ENCODE measurements at regions not wholly inside any gene's neighbourhood (a gene's known extent, or its start where the extent isn't known, plus 50 kb on each side); places are given as distances from the start of the nearest gene placed in this dataset.
"Not testable (repeated sequence)": the region's sequence is repeated elsewhere in the genome, so short reads cannot be mapped to it uniquely, and the experiment has no call there.

DNA sequence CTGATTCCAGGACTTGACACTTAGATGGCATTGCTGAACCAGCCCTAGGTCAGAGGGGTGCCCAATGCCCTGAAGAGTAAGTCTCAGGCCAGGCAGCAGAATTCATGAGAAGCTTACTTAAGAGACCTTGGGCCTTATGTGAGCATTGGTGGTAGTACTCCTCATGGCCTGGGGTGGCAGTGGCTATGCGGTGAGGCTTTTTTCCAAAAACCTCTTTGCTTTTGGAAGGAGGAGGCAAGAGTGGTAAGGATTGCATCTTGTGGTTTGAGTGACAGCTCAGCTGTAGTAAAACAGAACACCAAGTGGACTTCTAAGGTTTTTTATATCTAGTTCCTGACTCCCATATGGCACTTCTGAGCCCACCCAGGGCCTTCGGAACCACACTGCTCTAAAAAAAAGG, 459.0 kb upstream of the STEAP1 start:
- DNase-seq (ENCODE audit: low read depth) = peak; percentile 9
- TF ChIP-seq MYC (IDR thresholded peaks at IDR 0.05; ENCODE audit: low read depth, low read length) (no peak), POLR2A (IDR thresholded peaks at IDR 0.05; ENCODE audit: extremely low read depth, insufficient read length) (no peak)
- TF ChIP-seq, protein P1, sequence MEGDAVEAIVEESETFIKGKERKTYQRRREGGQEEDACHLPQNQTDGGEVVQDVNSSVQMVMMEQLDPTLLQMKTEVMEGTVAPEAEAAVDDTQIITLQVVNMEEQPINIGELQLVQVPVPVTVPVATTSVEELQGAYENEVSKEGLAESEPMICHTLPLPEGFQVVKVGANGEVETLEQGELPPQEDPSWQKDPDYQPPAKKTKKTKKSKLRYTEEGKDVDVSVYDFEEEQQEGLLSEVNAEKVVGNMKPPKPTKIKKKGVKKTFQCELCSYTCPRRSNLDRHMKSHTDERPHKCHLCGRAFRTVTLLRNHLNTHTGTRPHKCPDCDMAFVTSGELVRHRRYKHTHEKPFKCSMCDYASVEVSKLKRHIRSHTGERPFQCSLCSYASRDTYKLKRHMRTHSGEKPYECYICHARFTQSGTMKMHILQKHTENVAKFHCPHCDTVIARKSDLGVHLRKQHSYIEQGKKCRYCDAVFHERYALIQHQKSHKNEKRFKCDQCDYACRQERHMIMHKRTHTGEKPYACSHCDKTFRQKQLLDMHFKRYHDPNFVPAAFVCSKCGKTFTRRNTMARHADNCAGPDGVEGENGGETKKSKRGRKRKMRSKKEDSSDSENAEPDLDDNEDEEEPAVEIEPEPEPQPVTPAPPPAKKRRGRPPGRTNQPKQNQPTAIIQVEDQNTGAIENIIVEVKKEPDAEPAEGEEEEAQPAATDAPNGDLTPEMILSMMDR (IDR thresholded peaks at IDR 0.05; ENCODE audit: low read depth, low read length) = no peak
- TF ChIP-seq, protein P2, sequence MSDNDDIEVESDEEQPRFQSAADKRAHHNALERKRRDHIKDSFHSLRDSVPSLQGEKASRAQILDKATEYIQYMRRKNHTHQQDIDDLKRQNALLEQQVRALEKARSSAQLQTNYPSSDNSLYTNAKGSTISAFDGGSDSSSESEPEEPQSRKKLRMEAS (IDR thresholded peaks at IDR 0.05; ENCODE audit: low read depth, low read length) = no peak
- H3K4me3 ChIP-seq (ENCODE audit: low read depth, low read length) = no peak overlapping the region

- H3K4me3 ChIP-seq (ENCODE audit: low read depth, low read length) = no peak overlapping the region
- DNase-seq (ENCODE audit: low read depth) = no peak
- TF ChIP-seq, protein P2 (IDR thresholded peaks at IDR 0.05; ENCODE audit: low read depth, low read length) = no peak
Measured at GRCh38 chr7:89714131-89714530, 440.1 kb upstream of the STEAP1 start.

DNA sequence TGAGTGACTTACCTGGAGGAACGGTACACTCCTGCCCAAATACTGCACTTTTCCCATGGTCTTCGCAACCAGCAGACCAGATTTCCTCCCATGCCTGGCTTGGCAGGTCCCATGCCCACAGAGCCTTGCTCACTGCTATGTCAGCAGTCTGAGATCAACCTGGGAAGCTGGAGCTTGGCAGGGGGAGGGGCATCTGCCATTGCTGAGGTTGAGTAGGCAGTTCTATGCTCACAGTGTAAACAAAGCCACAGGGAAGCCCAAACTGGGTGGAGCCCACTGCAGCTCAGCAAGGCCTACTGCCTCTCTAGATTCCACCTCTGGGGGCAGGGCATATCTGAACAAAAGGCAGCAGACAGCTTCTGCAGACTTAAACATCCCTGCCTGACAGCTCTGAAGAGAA, 435.3 kb upstream of the STEAP1 start:
- DNase-seq (ENCODE audit: low read depth); H3K4me3 ChIP-seq (ENCODE audit: low read depth, low read length): not testable (repeated sequence)

GRCh38 chr7:89728481-89728880, 425.8 kb upstream of the STEAP1 start:
- H3K4me3 ChIP-seq (ENCODE audit: low read depth, low read length) = no peak overlapping the region
- TF ChIP-seq MYC (IDR thresholded peaks at IDR 0.05; ENCODE audit: low read depth, low read length) (no peak), POLR2A (IDR thresholded peaks at IDR 0.05; ENCODE audit: extremely low read depth, insufficient read length) (no peak)
- TF ChIP-seq, protein P1 (IDR thresholded peaks at IDR 0.05; ENCODE audit: low read depth, low read length) = no peak
- TF ChIP-seq, protein P2 (IDR thresholded peaks at IDR 0.05; ENCODE audit: low read depth, low read length) = no peak
- no peak for DNase-seq (ENCODE audit: low read depth)

DNA sequence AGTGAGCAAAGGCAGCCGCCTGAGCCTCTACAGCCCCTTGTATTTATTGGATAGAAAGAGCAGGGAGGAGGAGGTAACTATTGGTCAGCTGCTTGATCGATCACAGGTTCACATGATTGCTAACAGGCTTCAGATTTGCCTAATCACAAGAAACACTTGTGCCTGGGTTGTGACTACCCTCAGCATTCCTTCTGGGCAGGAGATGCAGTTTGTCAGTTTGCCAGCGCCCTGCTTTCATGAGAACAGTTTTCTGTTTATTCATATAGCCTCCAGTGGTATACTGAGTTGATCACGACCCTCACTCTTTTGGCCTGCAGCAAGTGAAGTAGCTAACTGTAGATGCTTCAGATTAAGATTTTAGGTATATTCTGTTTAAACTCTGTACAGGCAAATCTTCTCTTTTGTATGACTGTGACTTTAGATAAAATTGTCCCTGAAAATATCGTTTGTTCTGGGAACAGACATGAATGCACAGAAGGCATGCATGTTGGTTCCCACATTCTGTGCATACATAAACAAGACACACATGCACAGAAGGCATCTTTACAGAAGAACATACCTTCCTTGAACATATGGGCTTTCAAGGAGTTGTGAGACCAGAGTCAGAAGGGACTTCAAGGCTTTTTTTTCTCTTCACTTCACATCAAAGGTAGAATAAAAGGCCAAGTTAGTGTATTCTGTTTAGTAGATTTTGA, 422.4 kb upstream of the STEAP1 start:
- no peak overlapping the region for H3K4me3 ChIP-seq (ENCODE audit: low read depth, low read length)
- TF ChIP-seq, protein P1 (IDR thresholded peaks at IDR 0.05; ENCODE audit: low read depth, low read length) = no peak
- TF ChIP-seq MYC (IDR thresholded peaks at IDR 0.05; ENCODE audit: low read depth, low read length) (no peak), POLR2A (IDR thresholded peaks at IDR 0.05; ENCODE audit: extremely low read depth, insufficient read length) (no peak)
- TF ChIP-seq, protein P2 (IDR thresholded peaks at IDR 0.05; ENCODE audit: low read depth, low read length) = no peak
- DNase-seq (ENCODE audit: low read depth) = no peak

- DNase-seq (ENCODE audit: low read depth) = no peak
- H3K4me3 ChIP-seq (ENCODE audit: low read depth, low read length) = no peak overlapping the region
- TF ChIP-seq, protein P1 (IDR thresholded peaks at IDR 0.05; ENCODE audit: low read depth, low read length) = no peak
- TF ChIP-seq, protein P2 (IDR thresholded peaks at IDR 0.05; ENCODE audit: low read depth, low read length) = no peak
- TF ChIP-seq MYC (IDR thresholded peaks at IDR 0.05; ENCODE audit: low read depth, low read length) (no peak), POLR2A (IDR thresholded peaks at IDR 0.05; ENCODE audit: extremely low read depth, insufficient read length) (no peak)
Measured at GRCh38 chr7:89738549-89738948, 415.7 kb upstream of the STEAP1 start.

GRCh38 chr7:89757910-89758309, 396.4 kb upstream of the STEAP1 start:
- TF ChIP-seq POLR2A (IDR thresholded peaks at IDR 0.05; ENCODE audit: extremely low read depth, insufficient read length) = no peak
- TF ChIP-seq, protein P1 (IDR thresholded peaks at IDR 0.05; ENCODE audit: low read depth, low read length) = no peak
- TF ChIP-seq, protein P2 (IDR thresholded peaks at IDR 0.05; ENCODE audit: low read depth, low read length) = no peak
- TF ChIP-seq MYC (IDR thresholded peaks at IDR 0.05; ENCODE audit: low read depth, low read length) = no peak
- no peak for DNase-seq (ENCODE audit: low read depth)
- H3K4me3 ChIP-seq (ENCODE audit: low read depth, low read length) = no peak overlapping the region
